ENCODE measurements at regions not wholly inside any gene's neighbourhood (a gene's known extent, or its start where the extent isn't known, plus 50 kb on each side); places are given as distances from the start of the nearest gene placed in this dataset.

DNA sequence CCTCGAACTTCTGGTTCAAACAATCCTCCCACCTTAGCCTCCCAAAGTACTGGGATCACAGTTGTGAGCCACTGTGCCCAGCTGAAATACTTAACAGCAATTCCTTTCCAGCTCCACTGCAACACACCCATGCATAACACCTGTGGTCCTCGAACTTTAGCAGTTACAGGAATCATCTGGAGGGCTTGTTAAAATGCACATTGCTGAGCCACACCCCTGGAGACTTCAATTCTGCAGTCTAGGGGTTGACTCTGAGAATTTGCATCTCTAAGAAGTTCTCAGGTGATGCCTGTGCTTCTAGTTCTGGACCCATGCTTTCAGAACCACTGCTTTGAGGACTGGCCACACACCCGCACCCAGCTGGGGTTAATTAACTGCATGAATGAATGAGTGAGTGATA lies 53.1 kb upstream of the UBL3 start:
- DNase-seq (ENCODE audit: low spot score) = no peak

DNA sequence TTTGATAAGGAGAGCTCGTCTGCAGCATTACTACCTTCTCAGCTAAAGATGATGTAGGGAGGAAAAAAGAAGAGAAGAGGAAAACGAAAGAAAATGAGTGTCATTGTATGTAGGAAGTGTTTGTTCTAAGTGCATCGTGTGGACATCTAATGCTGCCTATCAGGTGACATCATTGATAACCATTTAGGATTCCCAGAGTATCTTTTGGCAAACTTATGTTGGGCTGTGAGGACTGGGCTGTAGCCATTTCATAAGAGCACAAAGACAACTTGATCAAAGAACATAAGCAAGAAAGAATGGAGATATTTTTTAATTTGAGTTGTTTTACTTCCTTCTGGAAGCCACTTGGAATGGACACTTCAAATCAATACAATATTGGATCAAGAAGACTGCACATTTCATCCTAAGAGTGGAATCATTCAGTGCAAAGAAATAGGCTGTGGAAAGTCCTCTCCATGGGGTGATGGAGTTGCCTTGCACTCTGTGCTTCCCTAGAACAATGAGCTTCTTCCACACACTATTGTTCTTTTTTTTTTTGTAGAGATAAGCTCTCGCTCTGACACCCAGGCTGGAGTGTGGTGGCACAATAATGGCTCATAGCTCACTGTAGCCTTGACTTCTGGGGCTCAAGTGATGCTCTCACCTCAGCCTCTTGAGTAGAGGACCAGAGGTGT lies 52.4 kb upstream of the UBL3 start:
- no peak for DNase-seq (ENCODE audit: low spot score)

DNA sequence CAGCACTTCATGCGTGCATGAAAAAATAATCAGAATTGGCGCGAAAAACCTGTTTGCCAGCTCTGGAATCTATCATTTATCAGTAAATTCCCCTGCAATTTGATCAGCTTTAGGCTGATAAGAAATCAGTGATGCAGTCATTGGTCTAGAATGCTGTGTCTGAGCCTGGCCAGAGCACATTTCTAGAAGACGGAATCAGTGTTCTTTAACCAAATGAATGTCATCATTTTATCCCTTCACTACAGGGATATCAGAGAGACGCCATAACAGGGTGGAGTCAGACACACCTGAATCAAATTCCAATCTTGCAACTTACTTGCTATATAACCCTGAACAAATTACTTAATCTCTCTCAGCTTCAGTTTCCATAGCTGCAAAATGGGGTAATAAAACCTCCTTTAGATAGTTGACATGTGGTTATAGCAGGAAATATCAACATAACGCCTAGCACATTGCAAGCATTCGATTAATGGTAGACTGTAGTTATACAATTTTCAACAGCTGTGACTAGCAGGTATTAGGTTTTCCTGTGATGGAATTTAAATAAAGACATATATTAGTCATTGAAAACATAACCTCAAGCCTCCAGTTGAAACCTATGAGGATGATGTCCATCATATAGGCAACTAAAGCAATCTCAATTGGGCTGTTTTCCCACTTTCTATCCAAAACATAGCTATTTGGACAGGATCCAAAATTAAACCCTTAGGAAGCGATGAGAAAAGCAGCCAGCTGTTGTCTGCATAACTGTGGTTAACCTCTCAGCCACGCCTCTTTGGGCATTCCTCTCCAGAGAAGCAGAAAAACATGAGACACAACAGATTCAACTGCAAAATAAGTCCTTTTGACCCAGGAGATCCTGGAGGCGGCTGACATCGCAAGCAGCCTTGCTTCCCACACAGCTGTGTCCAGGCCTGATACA lies 51.6 kb upstream of the UBL3 start:
- DNase-seq (ENCODE audit: low spot score) = no peak
